WTC11 (cell line): ENCODE measurements at regions not wholly inside any gene's neighbourhood (a gene's known extent, or its start where the extent isn't known, plus 50 kb on each side); places are given as distances from the start of the nearest gene placed in this dataset.

ENCODE experiments used
- ATAC-seq: fragments of 200-7000 bp; cut with Tn5 transposase; 2 replicates; pipeline ENCODE4 v1.10.0; 2021; ENCODE audit warnings: mild to moderate bottlenecking, moderate library complexity
- CTCF ChIA-PET: fragments of 300-600 bp; sonication (Branson Sonifier 250); formaldehyde crosslinking; loops from one replicate; lab custom pipeline; 2021; ENCODE audit warnings: antibody characterized with exemption; lab: Charles Lee
- POLR2A ChIA-PET: fragments of 350-600 bp; sonication (Branson Sonifier 250); formaldehyde crosslinking; loops from one replicate; lab custom pipeline; 2021; ENCODE audit warnings: antibody characterized with exemption; lab: Charles Lee
- DNase-seq: peaks from one replicate; pipeline ENCODE4 v3.0.0; 2021; ENCODE audit warnings: low spot score
- H3K27ac Mint-ChIP-seq: 2 replicates; pipeline ENCODE4 v1.8.0; 2021; ENCODE audit warnings: mixed read lengths
- H3K27me3 Mint-ChIP-seq: 2 replicates; pipeline ENCODE4 v1.8.0; 2021; ENCODE audit warnings: low read depth, mild to moderate bottlenecking, moderate library complexity, mixed read lengths
- H3K36me3 Mint-ChIP-seq: 2 replicates; pipeline ENCODE4 v1.8.0; 2021; ENCODE audit warnings: mixed read lengths
- H3K4me1 Mint-ChIP-seq: 2 replicates; pipeline ENCODE4 v1.8.0; 2022; ENCODE audit warnings: mixed read lengths
- H3K4me3 Mint-ChIP-seq: 2 replicates; pipeline ENCODE4 v1.8.0; 2021; ENCODE audit warnings: mild to moderate bottlenecking, moderate library complexity, mixed read lengths
- H3K9me3 Mint-ChIP-seq: 2 replicates; pipeline ENCODE4 v1.8.0; 2021; ENCODE audit warnings: mixed read lengths
- CBFB ChIP-seq: sonication (generic); formaldehyde crosslinking; IDR thresholded peaks from 2 replicates; pipeline ENCODE4 v1.8.1; 2022; ENCODE audit warnings: mild to moderate bottlenecking, low read depth, missing genetic modification reagents
- CREB1 ChIP-seq: sonication (generic); formaldehyde crosslinking; IDR thresholded peaks from 2 replicates; pipeline ENCODE4 v1.8.0; 2023; ENCODE audit warnings: mild to moderate bottlenecking, missing genetic modification reagents
- ETV6 ChIP-seq: sonication (generic); formaldehyde crosslinking; IDR thresholded peaks from 2 replicates; pipeline ENCODE4 v1.8.1; 2022; ENCODE audit warnings: mild to moderate bottlenecking, missing genetic modification reagents
- FOXK1 ChIP-seq: sonication (generic); formaldehyde crosslinking; IDR thresholded peaks from 2 replicates; pipeline ENCODE4 v1.8.0; 2022; ENCODE audit warnings: mild to moderate bottlenecking, moderate library complexity, missing genetic modification reagents
- GRHL2 ChIP-seq: fragments of 250-450 bp; sonication (Bioruptor Pico); IDR thresholded peaks from 2 replicates; pipeline ENCODE4 v1.8.0; 2022; ENCODE audit warnings: mild to moderate bottlenecking, moderate library complexity; ENCODE audit not compliant: insufficient replicate concordance, severe bottlenecking
- HMGXB4 ChIP-seq: sonication (generic); formaldehyde crosslinking; IDR thresholded peaks from 2 replicates; pipeline ENCODE4 v1.8.1; 2023; ENCODE audit warnings: mild to moderate bottlenecking, moderate library complexity, missing genetic modification reagents
- JUN ChIP-seq: sonication (generic); formaldehyde crosslinking; IDR thresholded peaks from 2 replicates; pipeline ENCODE4 v1.8.0; 2023; ENCODE audit warnings: mild to moderate bottlenecking, missing genetic modification reagents
- MYBL2 ChIP-seq: sonication (generic); formaldehyde crosslinking; IDR thresholded peaks from 2 replicates; pipeline ENCODE4 v1.8.1; 2023; ENCODE audit warnings: mild to moderate bottlenecking, moderate library complexity, missing genetic modification reagents
- NFYB ChIP-seq: sonication (generic); formaldehyde crosslinking; conservative IDR thresholded peaks from 2 replicates; pipeline ENCODE4 v1.8.0; 2022; ENCODE audit warnings: low read depth, missing genetic modification reagents
- SOX15 ChIP-seq: fragments of 250-450 bp; sonication (Bioruptor Pico); IDR thresholded peaks from 2 replicates; pipeline ENCODE4 v1.9.0; 2021; ENCODE audit warnings: mild to moderate bottlenecking
- TEAD1 ChIP-seq: sonication (generic); formaldehyde crosslinking; IDR thresholded peaks from 2 replicates; pipeline ENCODE4 v1.8.0; 2022; ENCODE audit warnings: mild to moderate bottlenecking, missing genetic modification reagents
- ZNF263 ChIP-seq: sonication (generic); formaldehyde crosslinking; IDR thresholded peaks from 2 replicates; pipeline ENCODE4 v1.8.1; 2022; ENCODE audit warnings: low read depth, mild to moderate bottlenecking, moderate library complexity, missing genetic modification reagents
- ZNF317 ChIP-seq: sonication (generic); formaldehyde crosslinking; IDR thresholded peaks from 2 replicates; pipeline ENCODE4 v1.8.1; 2023; ENCODE audit warnings: low read depth, mild to moderate bottlenecking, moderate library complexity, missing genetic modification reagents, borderline replicate concordance
- ZNF425 ChIP-seq: fragments of 250-450 bp; sonication (Bioruptor Pico); conservative IDR thresholded peaks from 2 replicates; pipeline ENCODE4 v1.9.0; 2021; ENCODE audit warnings: mild to moderate bottlenecking
- ZNF671 ChIP-seq: fragments of 250-450 bp; sonication (Bioruptor Pico); IDR thresholded peaks from 2 replicates; pipeline ENCODE4 v1.8.0; 2021; ENCODE audit warnings: mild to moderate bottlenecking
- TF ChIP-seq, protein P1 (sequence below): sonication (generic); formaldehyde crosslinking; IDR thresholded peaks from 2 replicates; pipeline ENCODE4 v1.8.0; 2023; ENCODE audit warnings: mild to moderate bottlenecking, missing genetic modification reagents
- TF ChIP-seq, protein P2 (sequence below): sonication (generic); formaldehyde crosslinking; IDR thresholded peaks from 2 replicates; pipeline ENCODE4 v1.8.1; 2023; ENCODE audit warnings: mild to moderate bottlenecking, missing genetic modification reagents, moderate library complexity
- TF ChIP-seq, protein P3 (sequence below): fragments of 200-600 bp; IDR thresholded peaks from 2 replicates; pipeline ENCODE4 v1.8.0; 2022; ENCODE audit warnings: antibody characterized with exemption
- TF ChIP-seq, protein P4 (sequence below): sonication (generic); formaldehyde crosslinking; IDR thresholded peaks from 2 replicates; pipeline ENCODE4 v1.8.1; 2022; ENCODE audit warnings: mild to moderate bottlenecking, missing genetic modification reagents, moderate library complexity, borderline replicate concordance

DNA sequence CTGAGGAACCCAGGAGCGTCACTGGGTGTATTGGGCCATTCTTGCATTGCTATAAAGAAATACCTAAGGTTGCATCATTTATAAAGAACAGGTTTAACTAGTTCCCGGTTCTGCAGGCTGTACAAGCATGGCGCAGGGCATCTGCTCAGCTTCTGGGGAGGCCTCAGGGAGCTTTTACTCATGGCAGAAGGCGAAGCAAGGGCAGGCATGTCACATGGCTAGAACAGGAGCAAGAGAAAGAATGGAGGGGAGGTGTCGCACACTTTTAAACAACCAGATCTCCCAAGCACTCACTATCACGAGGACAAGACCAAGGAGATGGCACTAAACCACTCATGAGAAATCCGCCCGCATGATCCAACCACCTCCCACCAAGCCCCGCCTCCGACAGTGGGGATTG lies 65.2 kb downstream of the PSMG1 start:
- CTCF ChIA-PET: no interaction called here
- Mint-ChIP-seq H3K27me3 (no peaks in the 10 kb centered on the region; the same call in 1 of the 2 replicates), H3K9me3 (peaks cover 9% of the 10 kb centered on the region), H3K4me3 (no peak overlapping the region), H3K27ac (no peak overlapping the region), H3K4me1 (0 out of 2 replicates have a peak, but pooled peaks cover 3% of the 10 kb centered on the region), H3K36me3 (no peaks in the 10 kb centered on the region)
- no peak for ATAC-seq
- TF ChIP-seq TEAD1 (CRISPR knock-in tag): no peak
- TF ChIP-seq, protein P1, sequence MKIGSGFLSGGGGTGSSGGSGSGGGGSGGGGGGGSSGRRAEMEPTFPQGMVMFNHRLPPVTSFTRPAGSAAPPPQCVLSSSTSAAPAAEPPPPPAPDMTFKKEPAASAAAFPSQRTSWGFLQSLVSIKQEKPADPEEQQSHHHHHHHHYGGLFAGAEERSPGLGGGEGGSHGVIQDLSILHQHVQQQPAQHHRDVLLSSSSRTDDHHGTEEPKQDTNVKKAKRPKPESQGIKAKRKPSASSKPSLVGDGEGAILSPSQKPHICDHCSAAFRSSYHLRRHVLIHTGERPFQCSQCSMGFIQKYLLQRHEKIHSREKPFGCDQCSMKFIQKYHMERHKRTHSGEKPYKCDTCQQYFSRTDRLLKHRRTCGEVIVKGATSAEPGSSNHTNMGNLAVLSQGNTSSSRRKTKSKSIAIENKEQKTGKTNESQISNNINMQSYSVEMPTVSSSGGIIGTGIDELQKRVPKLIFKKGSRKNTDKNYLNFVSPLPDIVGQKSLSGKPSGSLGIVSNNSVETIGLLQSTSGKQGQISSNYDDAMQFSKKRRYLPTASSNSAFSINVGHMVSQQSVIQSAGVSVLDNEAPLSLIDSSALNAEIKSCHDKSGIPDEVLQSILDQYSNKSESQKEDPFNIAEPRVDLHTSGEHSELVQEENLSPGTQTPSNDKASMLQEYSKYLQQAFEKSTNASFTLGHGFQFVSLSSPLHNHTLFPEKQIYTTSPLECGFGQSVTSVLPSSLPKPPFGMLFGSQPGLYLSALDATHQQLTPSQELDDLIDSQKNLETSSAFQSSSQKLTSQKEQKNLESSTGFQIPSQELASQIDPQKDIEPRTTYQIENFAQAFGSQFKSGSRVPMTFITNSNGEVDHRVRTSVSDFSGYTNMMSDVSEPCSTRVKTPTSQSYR: no peak
- TF ChIP-seq, protein P2, sequence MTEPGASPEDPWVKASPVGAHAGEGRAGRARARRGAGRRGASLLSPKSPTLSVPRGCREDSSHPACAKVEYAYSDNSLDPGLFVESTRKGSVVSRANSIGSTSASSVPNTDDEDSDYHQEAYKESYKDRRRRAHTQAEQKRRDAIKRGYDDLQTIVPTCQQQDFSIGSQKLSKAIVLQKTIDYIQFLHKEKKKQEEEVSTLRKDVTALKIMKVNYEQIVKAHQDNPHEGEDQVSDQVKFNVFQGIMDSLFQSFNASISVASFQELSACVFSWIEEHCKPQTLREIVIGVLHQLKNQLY: no peak
- DNase-seq: no peak
- POLR2A ChIA-PET: no interaction called here

- peaks cover 9% of the 10 kb centered on the region for H3K9me3 Mint-ChIP-seq
- H3K4me1 Mint-ChIP-seq: 0 out of 2 replicates have a peak, but pooled peaks cover 3% of the 10 kb centered on the region
- ChIA-PET POLR2A (no interaction called here), CTCF (no interaction called here)
- no peaks in the 10 kb centered on the region; the same call in 1 of the 2 replicates for H3K27me3 Mint-ChIP-seq
- no peak for TF ChIP-seq ETV6 (CRISPR knock-in tag)
- TF ChIP-seq ZNF671 (CRISPR knock-in tag): no peak
- TF ChIP-seq, protein P3, sequence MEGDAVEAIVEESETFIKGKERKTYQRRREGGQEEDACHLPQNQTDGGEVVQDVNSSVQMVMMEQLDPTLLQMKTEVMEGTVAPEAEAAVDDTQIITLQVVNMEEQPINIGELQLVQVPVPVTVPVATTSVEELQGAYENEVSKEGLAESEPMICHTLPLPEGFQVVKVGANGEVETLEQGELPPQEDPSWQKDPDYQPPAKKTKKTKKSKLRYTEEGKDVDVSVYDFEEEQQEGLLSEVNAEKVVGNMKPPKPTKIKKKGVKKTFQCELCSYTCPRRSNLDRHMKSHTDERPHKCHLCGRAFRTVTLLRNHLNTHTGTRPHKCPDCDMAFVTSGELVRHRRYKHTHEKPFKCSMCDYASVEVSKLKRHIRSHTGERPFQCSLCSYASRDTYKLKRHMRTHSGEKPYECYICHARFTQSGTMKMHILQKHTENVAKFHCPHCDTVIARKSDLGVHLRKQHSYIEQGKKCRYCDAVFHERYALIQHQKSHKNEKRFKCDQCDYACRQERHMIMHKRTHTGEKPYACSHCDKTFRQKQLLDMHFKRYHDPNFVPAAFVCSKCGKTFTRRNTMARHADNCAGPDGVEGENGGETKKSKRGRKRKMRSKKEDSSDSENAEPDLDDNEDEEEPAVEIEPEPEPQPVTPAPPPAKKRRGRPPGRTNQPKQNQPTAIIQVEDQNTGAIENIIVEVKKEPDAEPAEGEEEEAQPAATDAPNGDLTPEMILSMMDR: no peak
- TF ChIP-seq CBFB: no peak
- no peak for TF ChIP-seq MYBL2 (CRISPR knock-in tag)
- no peak for TF ChIP-seq JUN (CRISPR knock-in tag)
- TF ChIP-seq HMGXB4: no peak
- TF ChIP-seq NFYB (CRISPR knock-in tag): no peak
- TF ChIP-seq FOXK1 (CRISPR knock-in tag): no peak
- TF ChIP-seq SOX15 (CRISPR knock-in tag): no peak
- no peak for TF ChIP-seq CREB1 (CRISPR knock-in tag)
- TF ChIP-seq, protein P4, sequence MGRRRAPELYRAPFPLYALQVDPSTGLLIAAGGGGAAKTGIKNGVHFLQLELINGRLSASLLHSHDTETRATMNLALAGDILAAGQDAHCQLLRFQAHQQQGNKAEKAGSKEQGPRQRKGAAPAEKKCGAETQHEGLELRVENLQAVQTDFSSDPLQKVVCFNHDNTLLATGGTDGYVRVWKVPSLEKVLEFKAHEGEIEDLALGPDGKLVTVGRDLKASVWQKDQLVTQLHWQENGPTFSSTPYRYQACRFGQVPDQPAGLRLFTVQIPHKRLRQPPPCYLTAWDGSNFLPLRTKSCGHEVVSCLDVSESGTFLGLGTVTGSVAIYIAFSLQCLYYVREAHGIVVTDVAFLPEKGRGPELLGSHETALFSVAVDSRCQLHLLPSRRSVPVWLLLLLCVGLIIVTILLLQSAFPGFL (CRISPR knock-in tag): no peak
- TF ChIP-seq ZNF317: no peak
- TF ChIP-seq GRHL2 (CRISPR knock-in tag): no peak
- TF ChIP-seq, protein P2: no peak
- no peak for TF ChIP-seq ZNF263 (CRISPR knock-in tag)
- no peak for TF ChIP-seq ZNF425
- H3K27ac Mint-ChIP-seq: no peak overlapping the region
- no peak overlapping the region for H3K4me3 Mint-ChIP-seq
- no peak for DNase-seq
- no peaks in the 10 kb centered on the region for H3K36me3 Mint-ChIP-seq
- ATAC-seq: no peak
Observed at GRCh38 chr21:39117440-39117970, 65.7 kb downstream of the PSMG1 start.
